ENCODE measurements at regions not wholly inside any gene's neighbourhood (a gene's known extent, or its start where the extent isn't known, plus 50 kb on each side); places are given as distances from the start of the nearest gene placed in this dataset.

DNA sequence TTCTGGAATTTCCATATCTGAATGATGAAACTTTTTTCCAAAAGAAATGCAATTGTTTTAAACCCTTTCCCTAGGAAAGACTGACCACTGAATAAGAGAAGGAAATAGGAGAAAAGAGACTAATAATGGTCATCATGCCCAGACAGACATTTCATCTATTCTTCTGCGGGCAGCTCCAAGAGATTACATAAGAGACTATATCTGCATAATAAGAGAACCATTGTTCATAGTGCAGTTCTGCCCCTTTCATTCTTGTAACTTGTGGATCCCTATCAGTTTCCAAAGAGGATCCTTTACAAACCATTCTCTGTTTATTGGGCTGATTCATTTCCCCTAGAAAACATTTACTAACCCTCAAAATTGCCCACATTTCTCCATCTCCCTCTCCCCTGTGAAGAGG lies 197.8 kb downstream of the FSCB start:
- no peak overlapping the region for H3K27ac ChIP-seq
- no peak for DNase-seq
- H3K4me3 ChIP-seq (ENCODE audit: low read depth, low read length): no peak overlapping the region
- in situ Hi-C loops (cut with HindIII; ENCODE audit: low pct_ligation_motif_present, low sequenced_read_pairs): no loop called here
- H3K36me3 ChIP-seq (replicated peaks): no peaks in the 10 kb centered on the region
- TF ChIP-seq, protein P1, sequence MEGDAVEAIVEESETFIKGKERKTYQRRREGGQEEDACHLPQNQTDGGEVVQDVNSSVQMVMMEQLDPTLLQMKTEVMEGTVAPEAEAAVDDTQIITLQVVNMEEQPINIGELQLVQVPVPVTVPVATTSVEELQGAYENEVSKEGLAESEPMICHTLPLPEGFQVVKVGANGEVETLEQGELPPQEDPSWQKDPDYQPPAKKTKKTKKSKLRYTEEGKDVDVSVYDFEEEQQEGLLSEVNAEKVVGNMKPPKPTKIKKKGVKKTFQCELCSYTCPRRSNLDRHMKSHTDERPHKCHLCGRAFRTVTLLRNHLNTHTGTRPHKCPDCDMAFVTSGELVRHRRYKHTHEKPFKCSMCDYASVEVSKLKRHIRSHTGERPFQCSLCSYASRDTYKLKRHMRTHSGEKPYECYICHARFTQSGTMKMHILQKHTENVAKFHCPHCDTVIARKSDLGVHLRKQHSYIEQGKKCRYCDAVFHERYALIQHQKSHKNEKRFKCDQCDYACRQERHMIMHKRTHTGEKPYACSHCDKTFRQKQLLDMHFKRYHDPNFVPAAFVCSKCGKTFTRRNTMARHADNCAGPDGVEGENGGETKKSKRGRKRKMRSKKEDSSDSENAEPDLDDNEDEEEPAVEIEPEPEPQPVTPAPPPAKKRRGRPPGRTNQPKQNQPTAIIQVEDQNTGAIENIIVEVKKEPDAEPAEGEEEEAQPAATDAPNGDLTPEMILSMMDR (IDR thresholded peaks at IDR 0.05; ENCODE audit: low read depth, low read length, missing control alignments): no peak
- H3K27me3 ChIP-seq (replicated peaks): no peaks in the 10 kb centered on the region

DNA sequence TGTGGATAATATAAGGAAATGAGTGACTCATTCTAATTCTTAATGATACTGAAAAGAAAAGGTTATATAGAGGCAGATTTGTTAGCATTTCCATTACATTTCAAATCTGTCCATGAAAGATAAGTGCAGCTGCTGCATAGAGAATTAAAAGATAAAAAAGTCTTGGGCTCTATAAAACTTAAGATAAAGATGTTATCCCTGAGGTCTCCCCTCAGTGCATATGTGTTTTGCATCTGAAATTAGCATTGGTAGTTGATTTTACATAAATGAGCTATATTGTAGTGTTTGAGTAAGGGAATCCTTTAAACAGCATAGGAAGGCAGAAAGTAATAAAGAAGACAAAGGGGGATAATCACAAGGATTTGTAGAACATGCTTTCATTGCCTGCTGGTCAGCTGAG lies 206.2 kb downstream of the FSCB start:
- H3K36me3 ChIP-seq (replicated peaks): no peaks in the 10 kb centered on the region
- TF ChIP-seq, protein P1 (IDR thresholded peaks at IDR 0.05; ENCODE audit: low read depth, low read length, missing control alignments): no peak
- no peaks in the 10 kb centered on the region for H3K27me3 ChIP-seq (replicated peaks)
- DNase-seq: no peak
- H3K27ac ChIP-seq: no peak overlapping the region
- no peak overlapping the region for H3K4me3 ChIP-seq (ENCODE audit: low read depth, low read length)
- in situ Hi-C loops (cut with HindIII; ENCODE audit: low pct_ligation_motif_present, low sequenced_read_pairs): no loop called here

DNA sequence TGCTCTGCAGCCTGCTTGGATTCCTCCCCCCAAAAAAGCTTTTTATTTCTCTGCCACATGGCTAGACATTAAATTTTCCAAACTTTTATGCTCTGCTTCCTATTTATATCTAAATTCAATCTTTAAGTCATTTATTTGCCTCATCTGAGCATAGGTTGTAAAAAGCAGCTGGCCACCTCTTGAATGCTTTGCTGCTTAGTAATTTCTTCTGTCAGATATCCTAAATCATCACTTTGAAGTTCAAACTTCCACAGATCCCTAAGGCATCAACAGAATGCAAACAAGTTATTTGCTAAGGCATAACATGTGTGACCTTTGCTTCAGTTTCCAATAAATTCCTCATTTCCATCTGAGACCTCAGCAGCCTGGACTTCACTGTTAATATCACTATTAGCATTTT lies 209.6 kb downstream of the FSCB start:
- no peaks in the 10 kb centered on the region for H3K27me3 ChIP-seq (replicated peaks)
- H3K36me3 ChIP-seq (replicated peaks): no peaks in the 10 kb centered on the region
- TF ChIP-seq, protein P1 (IDR thresholded peaks at IDR 0.05; ENCODE audit: low read depth, low read length, missing control alignments): no peak
- DNase-seq: no peak
- H3K27ac ChIP-seq: no peak overlapping the region
- no peak overlapping the region for H3K4me3 ChIP-seq (ENCODE audit: low read depth, low read length)
- in situ Hi-C loops (cut with HindIII; ENCODE audit: low pct_ligation_motif_present, low sequenced_read_pairs): no loop called here

DNA sequence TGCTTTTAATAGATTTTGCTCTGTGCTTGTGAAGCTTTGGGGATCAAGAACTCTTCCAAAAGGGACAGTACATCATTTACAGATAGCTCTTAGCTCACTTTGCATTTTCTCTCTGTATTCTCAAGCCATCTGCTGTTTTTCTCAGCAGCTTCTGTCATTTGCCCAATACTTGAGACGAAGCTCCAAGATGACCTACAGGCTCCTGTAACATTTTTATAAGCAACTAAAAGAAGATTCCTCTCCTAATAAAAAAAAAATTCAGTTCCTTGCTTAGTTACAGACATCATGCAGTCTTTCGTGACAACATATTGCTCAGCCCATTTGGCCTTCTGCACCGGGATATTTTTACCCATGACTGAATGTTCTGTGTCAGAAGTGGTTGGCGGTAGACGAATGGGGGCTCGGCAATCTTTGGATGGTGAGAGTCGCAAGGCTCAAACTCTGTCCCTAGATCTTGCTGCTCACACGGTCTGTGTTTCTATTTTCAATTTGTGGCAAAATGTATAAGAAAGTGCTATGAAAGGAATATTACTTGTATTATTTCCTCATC lies 215.6 kb downstream of the FSCB start:
- in situ Hi-C loops (cut with HindIII; ENCODE audit: low pct_ligation_motif_present, low sequenced_read_pairs): no loop called here
- no peaks in the 10 kb centered on the region for H3K27me3 ChIP-seq (replicated peaks)
- no peak overlapping the region for H3K4me3 ChIP-seq (ENCODE audit: low read depth, low read length)
- TF ChIP-seq, protein P1 (IDR thresholded peaks at IDR 0.05; ENCODE audit: low read depth, low read length, missing control alignments): no peak
- DNase-seq: no peak
- H3K36me3 ChIP-seq (replicated peaks): no peaks in the 10 kb centered on the region
- no peak overlapping the region for H3K27ac ChIP-seq

DNA sequence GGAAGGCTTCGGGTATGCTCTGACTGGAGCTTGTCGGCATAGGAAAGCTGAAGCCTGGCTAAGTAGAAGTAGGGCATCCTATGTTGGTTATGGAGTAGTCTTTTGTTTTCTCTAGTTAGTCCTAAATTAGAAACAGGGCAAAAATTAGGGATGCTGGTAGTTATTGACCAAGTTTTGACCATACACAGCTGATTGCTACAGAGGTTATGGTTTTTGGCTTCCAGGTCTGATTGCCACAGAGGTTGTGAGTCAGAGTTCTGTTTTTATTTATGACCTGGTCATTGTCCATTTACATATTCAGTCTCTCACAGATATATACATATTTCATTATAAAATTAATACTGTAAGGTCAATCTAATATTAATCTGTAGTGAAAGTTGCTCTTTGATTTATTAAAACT lies 219.2 kb downstream of the FSCB start:
- TF ChIP-seq, protein P1 (IDR thresholded peaks at IDR 0.05; ENCODE audit: low read depth, low read length, missing control alignments): no peak
- DNase-seq: no peak
- no peak overlapping the region for H3K27ac ChIP-seq
- no peaks in the 10 kb centered on the region for H3K27me3 ChIP-seq (replicated peaks)
- no peak overlapping the region for H3K4me3 ChIP-seq (ENCODE audit: low read depth, low read length)
- in situ Hi-C loops (cut with HindIII; ENCODE audit: low pct_ligation_motif_present, low sequenced_read_pairs): no loop called here
- no peaks in the 10 kb centered on the region for H3K36me3 ChIP-seq (replicated peaks)

DNA sequence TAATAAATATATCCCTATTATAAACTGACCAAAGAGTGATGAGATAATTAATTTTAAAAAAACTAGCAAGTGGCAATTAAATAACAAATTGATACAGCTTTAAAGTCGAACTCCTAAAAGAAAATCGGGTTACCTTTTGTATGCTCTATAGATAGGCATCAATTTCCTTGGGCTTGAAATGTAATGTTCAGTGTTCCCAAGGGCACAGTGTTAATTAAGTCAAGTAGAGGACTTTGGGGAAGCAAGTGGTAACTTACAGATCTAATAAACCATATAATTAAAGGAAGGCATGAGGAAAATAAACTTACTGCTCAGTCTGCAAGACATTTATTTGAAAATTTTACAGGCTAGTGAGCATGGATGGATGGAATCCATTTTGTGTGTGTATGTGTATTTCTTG lies 220.9 kb downstream of the FSCB start:
- H3K27ac ChIP-seq: no peak overlapping the region
- TF ChIP-seq, protein P1 (IDR thresholded peaks at IDR 0.05; ENCODE audit: low read depth, low read length, missing control alignments): no peak
- H3K36me3 ChIP-seq (replicated peaks): no peaks in the 10 kb centered on the region
- no peaks in the 10 kb centered on the region for H3K27me3 ChIP-seq (replicated peaks)
- in situ Hi-C loops (cut with HindIII; ENCODE audit: low pct_ligation_motif_present, low sequenced_read_pairs): no loop called here
- no peak for DNase-seq
- no peak overlapping the region for H3K4me3 ChIP-seq (ENCODE audit: low read depth, low read length)
